Inferior parietal cortex (tissue), 1 donor: ENCODE measurements at regions not wholly inside any gene's neighbourhood (a gene's known extent, or its start where the extent isn't known, plus 50 kb on each side); places are given as distances from the start of the nearest gene placed in this dataset.

Source experiments
- DNase-seq: peaks from one replicate; pipeline ENCODE4 v3.0.0-alpha.2; 2016; ENCODE audit errors: extremely low spot score

GRCh38 chr2:18425210-18425703, 135.2 kb downstream of the RDH14 start:
- no peak for DNase-seq

DNA sequence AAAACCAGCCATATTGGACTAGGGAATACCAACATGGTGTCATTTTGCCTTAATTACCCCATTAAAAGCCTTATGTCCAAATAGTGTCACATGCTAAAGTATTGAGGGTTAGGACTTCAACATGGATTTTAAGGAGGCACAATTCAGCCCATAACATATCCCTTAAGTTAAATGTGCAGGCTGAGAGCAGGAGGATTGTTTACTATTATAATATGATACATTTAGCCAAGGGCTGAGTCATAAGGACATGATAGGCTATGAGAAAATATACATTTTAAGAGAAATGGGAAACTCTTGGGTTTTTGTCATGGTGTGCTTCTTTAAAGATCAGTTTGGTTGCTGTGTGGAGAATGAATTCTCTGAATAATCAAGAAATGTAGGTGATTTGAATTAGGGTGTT, 136.8 kb downstream of the RDH14 start:
- DNase-seq: no peak

DNA sequence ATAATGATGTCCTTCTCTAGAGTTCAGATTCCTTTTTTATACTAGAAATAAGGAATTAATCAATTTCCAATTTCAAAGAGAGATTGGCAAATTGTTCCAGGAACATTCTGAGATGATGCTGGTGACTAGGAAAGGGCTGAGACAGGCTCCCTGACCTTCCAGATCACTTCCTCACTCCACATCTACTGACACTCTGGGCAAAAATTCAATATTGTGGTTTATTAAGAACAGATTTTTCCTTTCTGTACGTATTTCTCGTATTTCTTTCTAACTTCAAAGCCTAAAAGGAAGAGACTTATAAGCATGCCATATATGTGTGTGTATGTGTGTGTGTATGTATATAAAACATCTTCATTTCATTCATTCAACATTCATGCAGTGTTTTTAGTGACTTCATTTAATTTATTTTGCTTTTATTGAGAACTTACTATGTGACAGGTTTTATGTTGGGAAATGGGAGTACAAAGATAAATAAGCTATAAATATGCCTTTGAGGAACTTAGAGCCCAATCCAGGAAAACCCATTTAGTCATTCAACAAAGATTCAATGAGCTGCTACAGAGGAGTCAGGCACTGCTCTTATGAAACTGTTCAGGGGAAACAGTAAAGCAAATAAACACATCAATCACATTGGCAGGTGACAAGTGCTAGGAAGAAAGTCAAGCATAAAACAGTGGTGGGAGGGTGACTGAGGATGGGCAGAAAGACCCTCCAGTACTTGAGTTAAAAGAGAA, 137.9 kb downstream of the RDH14 start:
- DNase-seq: no peak

DNA sequence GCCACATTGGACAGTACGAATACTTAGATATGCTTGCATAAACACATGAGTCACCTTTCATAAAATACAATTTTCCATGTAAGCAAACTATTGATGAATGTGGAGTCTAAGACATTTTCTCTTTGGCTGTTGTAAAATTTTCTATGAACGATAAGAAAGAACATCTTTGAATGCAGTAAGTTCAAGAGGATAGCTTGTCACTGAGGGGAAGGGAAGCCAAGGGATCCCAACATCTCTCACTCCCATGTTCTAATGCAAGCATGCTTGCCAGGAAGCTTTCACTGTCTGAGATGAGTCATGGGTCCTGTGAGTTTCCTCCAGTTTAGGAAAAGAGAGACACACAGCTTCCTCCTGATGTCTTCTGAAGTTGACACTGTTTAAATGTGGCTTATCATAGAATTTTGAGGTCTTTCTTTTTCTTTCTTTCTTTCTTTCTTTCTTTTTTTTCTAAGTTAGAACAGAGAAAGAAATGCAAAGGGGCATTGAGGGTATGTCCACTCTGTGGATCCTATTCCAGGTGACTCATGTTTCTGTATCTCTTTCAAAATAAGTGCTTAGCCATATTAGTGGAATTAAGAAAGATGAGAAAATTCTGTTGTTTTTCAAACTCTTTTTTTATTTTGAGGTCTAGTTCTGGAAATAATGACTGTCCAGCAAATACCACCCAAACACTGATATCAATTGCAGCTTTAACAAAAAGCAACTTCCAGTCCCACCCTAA, 146.6 kb downstream of the RDH14 start:
- no peak for DNase-seq

DNA sequence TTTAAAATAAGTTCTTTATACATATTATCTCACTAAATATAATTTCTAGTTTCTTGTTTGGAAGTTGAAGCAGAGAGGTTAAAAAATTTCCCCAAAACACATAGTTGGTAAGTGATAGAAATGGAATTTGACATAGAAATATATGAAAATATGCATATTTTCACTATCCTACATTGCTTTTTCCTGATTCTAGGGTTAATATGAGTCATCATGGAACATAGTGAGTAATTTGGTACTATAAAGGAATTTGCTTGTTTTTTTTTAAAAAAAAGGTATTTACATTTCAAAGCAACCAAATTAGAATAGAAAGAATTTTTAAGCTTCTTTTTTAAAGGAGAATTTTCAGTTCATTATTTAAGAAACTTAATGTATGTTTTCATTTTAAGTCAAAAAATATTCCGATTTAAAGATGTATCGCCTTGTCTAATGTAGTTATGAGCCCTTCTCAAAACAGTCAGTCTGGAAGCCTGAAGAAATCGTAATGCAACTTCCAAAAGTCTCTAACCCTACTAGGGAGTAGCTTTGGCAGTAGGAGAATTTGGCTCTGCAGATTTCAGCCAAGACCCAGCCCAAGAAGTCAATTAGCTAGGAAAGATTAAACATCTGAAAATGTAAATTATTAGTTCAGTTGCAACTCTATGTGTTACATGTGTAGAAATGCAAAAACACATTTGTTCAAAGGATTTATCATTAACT, 147.3 kb downstream of the RDH14 start:
- no peak for DNase-seq

DNA sequence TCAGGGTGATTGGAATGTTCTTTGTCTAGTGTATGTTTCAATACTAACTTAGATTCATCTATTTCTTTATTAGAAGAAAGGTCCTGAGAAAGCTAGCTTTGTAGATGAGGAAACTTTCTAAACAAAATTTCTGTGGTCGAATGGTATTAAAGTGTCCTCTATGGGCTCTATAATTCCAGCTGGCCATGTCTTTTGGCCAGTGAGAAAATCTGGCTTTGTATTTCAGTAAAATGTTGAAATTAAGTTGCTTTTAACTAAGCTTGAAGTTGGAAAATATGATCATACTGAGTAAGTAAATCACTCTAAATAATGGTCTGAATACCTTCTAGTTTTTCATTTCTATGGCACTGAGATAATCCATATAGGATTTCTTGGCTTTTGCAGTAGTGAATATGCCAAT, 148.8 kb downstream of the RDH14 start:
- no peak for DNase-seq

GRCh38 chr2:18410543-18410942, 149.9 kb downstream of the RDH14 start:
- no peak for DNase-seq

DNA sequence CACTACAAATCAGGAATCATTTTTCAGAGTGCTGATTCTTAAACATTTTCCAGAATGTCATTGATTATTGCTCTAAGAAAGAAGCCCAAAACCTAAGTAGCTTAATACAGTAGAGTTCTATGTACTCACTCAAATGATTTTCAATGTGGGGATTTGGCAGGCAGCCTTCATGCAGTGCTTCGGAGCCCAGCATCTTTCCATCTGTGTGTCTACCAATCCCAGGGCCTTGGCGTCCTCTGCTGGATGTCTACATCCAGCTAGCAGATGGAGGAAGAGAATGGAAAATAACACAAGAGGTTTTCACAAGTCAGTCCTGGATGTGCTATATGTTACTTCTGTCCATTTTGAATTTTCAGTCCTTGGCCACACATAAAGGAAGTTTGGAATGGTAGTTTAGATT, 151.8 kb downstream of the RDH14 start:
- no peak for DNase-seq

DNA sequence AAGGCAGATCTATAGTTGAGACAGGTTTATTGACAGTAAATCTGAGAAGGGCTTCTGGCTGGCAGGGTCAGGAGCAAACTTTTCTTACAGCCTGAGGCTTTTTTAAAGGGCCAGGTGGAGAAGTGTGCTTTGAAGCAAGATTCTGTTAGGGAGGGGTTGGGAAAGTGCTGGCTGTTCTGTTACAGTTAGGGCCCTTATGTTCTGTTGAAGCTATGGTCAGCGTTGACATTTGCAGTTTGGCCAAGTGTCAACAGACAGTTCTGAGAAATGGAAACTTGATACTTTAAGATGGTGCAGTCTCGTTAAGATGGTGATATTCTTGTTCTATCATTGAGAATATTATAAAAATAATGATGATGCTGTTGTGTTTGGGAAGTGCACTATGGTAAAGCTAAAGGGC, 154.2 kb downstream of the RDH14 start:
- no peak for DNase-seq

DNA sequence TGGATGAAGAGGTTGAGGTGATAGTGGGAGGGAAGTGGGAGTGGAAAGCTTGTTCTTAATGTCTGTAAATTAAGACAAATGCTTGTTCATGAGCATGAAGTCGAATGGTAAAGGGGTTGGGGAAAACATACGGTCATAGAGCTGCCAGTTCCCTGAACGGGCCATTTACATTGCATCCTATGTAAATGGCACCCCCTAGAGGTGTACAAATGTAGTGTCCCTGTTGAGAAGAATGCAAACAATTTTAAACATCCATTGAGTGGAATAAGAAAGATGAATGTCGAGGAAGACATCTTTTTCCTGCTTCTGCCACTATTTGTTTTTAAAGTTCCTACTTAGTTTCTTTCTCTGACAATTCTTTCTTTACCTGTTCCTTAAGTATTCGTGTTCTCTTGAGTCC, 155.7 kb downstream of the RDH14 start:
- no peak for DNase-seq

DNA sequence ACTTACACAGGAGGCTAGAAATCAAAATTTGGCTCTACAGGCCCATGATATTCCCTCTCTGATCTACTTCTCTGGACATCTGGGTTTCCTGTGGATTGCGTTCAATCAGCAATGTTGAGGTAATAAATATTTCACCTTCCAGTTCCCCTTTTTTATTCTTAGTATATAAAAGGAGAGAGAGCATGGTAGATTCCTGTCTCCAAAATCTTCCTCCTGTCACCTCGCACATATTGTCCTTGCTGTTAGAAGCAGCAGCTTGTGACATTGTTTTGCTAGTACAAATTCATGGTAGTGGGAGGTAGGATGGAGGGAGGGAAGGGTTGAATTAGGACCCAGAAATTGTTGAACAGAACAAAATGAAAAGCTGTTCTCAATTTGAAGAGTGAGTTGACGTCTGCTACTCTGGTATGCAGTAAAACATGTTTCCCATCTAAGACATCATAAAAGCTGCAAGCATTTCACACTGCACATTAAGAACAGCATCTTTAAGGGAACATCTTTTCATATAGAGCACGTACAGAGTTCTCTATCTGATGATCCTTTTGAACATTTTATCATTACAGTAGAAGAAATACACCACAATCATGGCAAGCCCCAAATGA, 156.4 kb downstream of the RDH14 start:
- no peak for DNase-seq

- DNase-seq: no peak
Measured at GRCh38 chr2:18402831-18403230, 157.6 kb downstream of the RDH14 start.

DNA sequence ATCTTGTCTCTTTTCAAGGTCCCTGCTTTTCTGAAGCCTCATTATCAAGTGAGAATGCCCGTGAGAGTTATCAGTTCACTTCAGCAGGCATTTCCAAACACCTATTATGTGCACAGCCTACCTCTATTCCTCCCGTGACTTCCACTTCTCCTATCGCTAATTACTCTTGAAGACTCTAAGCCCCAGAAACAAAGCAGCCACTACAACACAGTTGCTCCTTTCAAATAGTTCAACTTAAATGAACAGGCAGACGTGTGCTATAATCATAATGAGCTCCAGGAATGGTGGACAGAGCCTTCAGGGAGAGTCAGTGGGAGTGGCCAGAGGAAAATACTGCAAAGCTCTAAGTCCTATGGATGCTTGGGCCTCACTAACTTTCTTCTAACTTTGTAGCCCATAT, 159.0 kb downstream of the RDH14 start:
- DNase-seq: no peak

- no peak for DNase-seq
Measured at GRCh38 chr2:18399601-18400000, 160.9 kb downstream of the RDH14 start.

GRCh38 chr2:18398833-18399232, 161.6 kb downstream of the RDH14 start:
- no peak for DNase-seq

- no peak for DNase-seq
Measured at GRCh38 chr2:18396329-18397010, 164.0 kb downstream of the RDH14 start.

DNA sequence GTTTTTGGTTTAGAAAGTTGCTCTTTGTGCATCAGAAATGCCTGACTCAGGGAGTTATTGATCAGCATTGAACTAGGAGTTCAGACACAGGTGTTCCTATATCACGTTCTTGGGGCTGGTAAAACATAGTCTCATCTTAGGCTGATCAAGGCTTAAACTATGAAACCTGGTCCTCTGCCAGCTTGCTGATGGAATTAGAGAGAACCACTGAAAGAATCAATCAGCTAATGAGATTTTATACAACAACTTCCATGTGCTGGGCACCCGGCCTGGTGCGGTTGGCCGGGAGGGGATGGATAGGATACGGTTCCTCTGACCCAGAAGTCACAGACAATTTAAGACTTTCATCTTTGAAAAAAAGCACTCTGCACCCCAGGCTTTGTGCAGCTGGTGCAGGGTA, 164.9 kb downstream of the RDH14 start:
- no peak for DNase-seq

GRCh38 chr2:18387441-18388206, 172.8 kb downstream of the RDH14 start:
- DNase-seq: peak; percentile 91

DNA sequence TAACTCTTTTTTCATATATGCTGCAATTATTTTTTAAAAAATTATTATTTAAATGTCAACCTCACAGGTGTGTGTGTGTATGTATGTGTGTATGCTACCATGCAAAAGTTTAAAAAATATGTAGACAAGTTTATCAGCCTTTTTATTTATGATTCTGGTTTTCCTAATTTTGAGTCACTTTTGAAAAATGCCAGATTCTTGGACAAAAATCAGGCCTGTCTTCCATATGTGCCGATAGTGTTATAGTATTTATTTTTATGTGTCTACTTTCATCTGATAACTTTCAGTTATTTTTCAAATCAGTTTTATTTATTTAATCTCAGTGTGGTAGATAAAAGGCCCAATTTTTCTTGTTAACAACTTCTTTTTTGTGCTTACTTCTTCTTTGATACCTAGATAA, 176.2 kb downstream of the RDH14 start:
- no peak for DNase-seq

DNA sequence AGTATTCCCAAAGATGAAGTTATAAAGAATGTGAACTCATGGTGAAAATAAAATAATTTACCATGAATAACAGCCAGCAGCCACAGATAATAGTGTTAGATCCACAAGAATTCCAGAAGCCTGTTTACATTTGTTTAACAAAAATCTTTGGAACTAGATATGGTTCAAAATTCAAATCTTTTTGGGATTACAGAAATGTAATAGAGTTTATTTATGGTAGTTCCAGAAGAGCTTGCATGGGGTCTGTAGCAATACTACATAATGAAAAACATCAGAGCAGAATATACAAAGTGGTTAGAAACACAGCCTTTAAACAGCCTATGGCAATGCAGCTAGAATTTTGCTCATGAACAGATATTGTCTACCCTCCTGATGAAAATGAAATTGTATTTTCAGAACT, 179.1 kb downstream of the RDH14 start:
- DNase-seq: no peak

- no peak for DNase-seq
Measured at GRCh38 chr2:18380321-18380720, 180.1 kb downstream of the RDH14 start.
